Stomach (tissue), 4 donors: ENCODE measurements at regions not wholly inside any gene's neighbourhood (a gene's known extent, or its start where the extent isn't known, plus 50 kb on each side); places are given as distances from the start of the nearest gene placed in this dataset.

Experiments
- POLR2A ChIP-seq, 4 donors: fragments of 450-650 bp; IDR thresholded peaks; one replicate each; pipeline ENCODE4 v1.6.1; 2016; ENCODE audit warnings: antibody characterized with exemption in 4 of 4, control low read depth in 2 of 4, mild to moderate bottlenecking in 1 of 4, moderate library complexity in 1 of 4
- TF ChIP-seq, protein P1 (sequence below), 7 experiments: fragments of 450-650 bp in 4 of 7; fragments of 200-600 bp in 3 of 7; sonication (generic) in 3 of 7; IDR thresholded peaks; one replicate each; pipeline ENCODE4 v1.5.1; 2016 to 2019; ENCODE audit warnings: antibody characterized with exemption in 7 of 7, control low read depth in 2 of 7, mild to moderate bottlenecking in 1 of 7

DNA sequence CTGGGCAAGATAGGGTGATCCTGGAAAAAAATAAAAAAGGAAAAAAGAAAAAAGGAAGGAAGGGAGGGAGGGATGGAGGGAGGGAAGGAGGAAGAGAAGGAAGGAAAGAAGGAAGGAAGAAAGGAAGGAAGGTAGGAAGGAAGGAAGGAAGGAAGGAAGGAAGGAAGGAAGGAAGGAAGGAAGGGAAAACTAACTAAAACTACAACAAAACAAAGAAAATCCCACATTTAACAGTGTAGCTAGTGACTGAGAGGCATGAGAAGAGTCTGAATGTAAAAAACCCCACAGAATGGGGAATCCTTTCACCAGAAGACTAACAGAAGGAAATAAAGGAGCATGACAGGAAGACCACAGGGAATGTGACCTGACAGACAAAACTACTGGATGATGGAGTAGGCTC is 345.7 kb downstream of the NOVA1 start:
- TF ChIP-seq, protein P1, sequence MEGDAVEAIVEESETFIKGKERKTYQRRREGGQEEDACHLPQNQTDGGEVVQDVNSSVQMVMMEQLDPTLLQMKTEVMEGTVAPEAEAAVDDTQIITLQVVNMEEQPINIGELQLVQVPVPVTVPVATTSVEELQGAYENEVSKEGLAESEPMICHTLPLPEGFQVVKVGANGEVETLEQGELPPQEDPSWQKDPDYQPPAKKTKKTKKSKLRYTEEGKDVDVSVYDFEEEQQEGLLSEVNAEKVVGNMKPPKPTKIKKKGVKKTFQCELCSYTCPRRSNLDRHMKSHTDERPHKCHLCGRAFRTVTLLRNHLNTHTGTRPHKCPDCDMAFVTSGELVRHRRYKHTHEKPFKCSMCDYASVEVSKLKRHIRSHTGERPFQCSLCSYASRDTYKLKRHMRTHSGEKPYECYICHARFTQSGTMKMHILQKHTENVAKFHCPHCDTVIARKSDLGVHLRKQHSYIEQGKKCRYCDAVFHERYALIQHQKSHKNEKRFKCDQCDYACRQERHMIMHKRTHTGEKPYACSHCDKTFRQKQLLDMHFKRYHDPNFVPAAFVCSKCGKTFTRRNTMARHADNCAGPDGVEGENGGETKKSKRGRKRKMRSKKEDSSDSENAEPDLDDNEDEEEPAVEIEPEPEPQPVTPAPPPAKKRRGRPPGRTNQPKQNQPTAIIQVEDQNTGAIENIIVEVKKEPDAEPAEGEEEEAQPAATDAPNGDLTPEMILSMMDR (IDR thresholded peaks at IDR 0.05): no peak
- no peak for TF ChIP-seq POLR2A (IDR thresholded peaks at IDR 0.05)
